Testis (tissue), 2 donors: ENCODE measurements at regions not wholly inside any gene's neighbourhood (a gene's known extent, or its start where the extent isn't known, plus 50 kb on each side); places are given as distances from the start of the nearest gene placed in this dataset.

Source experiments
- DNase-seq: peaks from one replicate; pipeline ENCODE4 v3.0.0-alpha.2; 2019
- H3K27ac ChIP-seq, 2 donors: fragments of 200-600 bp; sonication (generic); one replicate each; pipeline ENCODE4 v1.5.1; 2019
- H3K27me3 ChIP-seq: fragments of 200-600 bp; sonication (generic); one replicate; pipeline ENCODE4 v1.5.1; 2019
- H3K36me3 ChIP-seq: fragments of 200-600 bp; sonication (generic); one replicate; pipeline ENCODE4 v1.5.1; 2017; ENCODE audit warnings: low read depth; ENCODE audit errors: missing control alignments
- H3K4me1 ChIP-seq: fragments of 200-600 bp; sonication (generic); one replicate; pipeline ENCODE4 v1.5.1; 2019
- H3K4me3 ChIP-seq, 2 donors: fragments of 200-600 bp; sonication (generic); one replicate each; pipeline ENCODE4 v1.5.1; 2017 to 2019
- H3K9me3 ChIP-seq: fragments of 200-600 bp; sonication (generic); one replicate; pipeline ENCODE4 v1.5.1; 2017
- CTCF ChIP-seq, 3 experiments: fragments of 450-650 bp in 2 of 3; fragments of 200-600 bp in 1 of 3; sonication (generic) in 1 of 3; IDR thresholded peaks; one replicate each; pipeline ENCODE4 v1.5.1; 2016 to 2019; ENCODE audit warnings: antibody characterized with exemption in 3 of 3, mild to moderate bottlenecking in 2 of 3, moderate library complexity in 1 of 3
- POLR2A ChIP-seq: fragments of 450-650 bp; IDR thresholded peaks from one replicate; pipeline ENCODE4 v1.6.1; 2017; ENCODE audit warnings: antibody characterized with exemption, mild to moderate bottlenecking, moderate library complexity
- WGBS, 2 donors: methylation state at CpG; one replicate each; pipeline ENCODE4 v1.1.5; 2018; 5-methylcytosine and 5-hydroxymethylcytosine counted together
- intact Hi-C: fragments of 100-400 bp; cut with DNase I; formaldehyde crosslinking; loops from one replicate; pipeline ENCODE4 v1.15.1; 2023; ENCODE audit warnings: low total_unique reads

GRCh38 chr2:236814593-236814992 lies 245.0 kb downstream of the ACKR3 start:
- 61 to 69% methylated on average over 4 of the region's 4 CpGs for WGBS, 2 donors
- no peak for TF ChIP-seq CTCF (IDR thresholded peaks at IDR 0.05)
- TF ChIP-seq POLR2A: no peak
- Histone ChIP-seq H3K27ac (no peak overlapping the region), H3K9me3 (no peaks in the 10 kb centered on the region), H3K4me1 (no peaks in the 10 kb centered on the region), H3K4me3 (no peak overlapping the region), H3K36me3 (no peaks in the 10 kb centered on the region), H3K27me3 (no peaks in the 10 kb centered on the region)
- no peak for DNase-seq
- intact Hi-C loops: no loop called here

DNA sequence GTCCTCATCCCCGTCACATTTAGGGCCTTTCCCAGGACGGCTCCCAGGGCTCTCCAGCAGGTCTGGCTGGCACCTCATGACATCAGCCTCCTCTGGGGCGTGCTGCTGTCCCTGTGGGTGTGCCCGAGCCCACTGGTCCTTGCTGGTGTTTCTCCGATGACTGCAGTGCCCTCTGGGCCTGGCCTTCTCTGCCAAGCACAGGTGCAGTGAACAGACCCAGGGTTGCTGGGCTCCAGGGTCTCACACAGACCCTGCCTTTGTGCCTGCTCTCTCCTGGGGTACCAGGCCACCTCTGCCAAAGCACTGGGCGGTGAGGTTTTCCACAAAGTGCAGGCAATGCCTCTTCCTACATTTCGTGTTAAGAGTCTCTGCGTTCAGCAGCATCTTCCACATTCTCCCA lies 246.1 kb downstream of the ACKR3 start:
- no peak for DNase-seq
- 82 to 92% methylated on average over 5 to 8 of the region's 8 CpGs for WGBS, 2 donors
- Histone ChIP-seq H3K4me3 (no peak overlapping the region), H3K27me3 (no peaks in the 10 kb centered on the region), H3K36me3 (no peaks in the 10 kb centered on the region), H3K27ac (no peak overlapping the region), H3K9me3 (no peaks in the 10 kb centered on the region), H3K4me1 (no peaks in the 10 kb centered on the region)
- TF ChIP-seq POLR2A: no peak
- TF ChIP-seq CTCF (IDR thresholded peaks at IDR 0.05): no peak
- intact Hi-C loops: no loop called here

GRCh38 chr2:236816197-236817170 lies 246.9 kb downstream of the ACKR3 start:
- no peaks in the 10 kb centered on the region for H3K36me3 ChIP-seq
- H3K27me3 ChIP-seq: no peaks in the 10 kb centered on the region
- DNase-seq: no peak
- no peaks in the 10 kb centered on the region for H3K9me3 ChIP-seq
- H3K27ac ChIP-seq: no peak overlapping the region
- WGBS, 2 donors: 88 to 96% methylated on average over 15 to 24 of the region's 24 CpGs
- intact Hi-C loops: no loop called here
- no peaks in the 10 kb centered on the region for H3K4me1 ChIP-seq
- no peak overlapping the region for H3K4me3 ChIP-seq
- no peak for TF ChIP-seq CTCF (IDR thresholded peaks at IDR 0.05)
- no peak for TF ChIP-seq POLR2A

DNA sequence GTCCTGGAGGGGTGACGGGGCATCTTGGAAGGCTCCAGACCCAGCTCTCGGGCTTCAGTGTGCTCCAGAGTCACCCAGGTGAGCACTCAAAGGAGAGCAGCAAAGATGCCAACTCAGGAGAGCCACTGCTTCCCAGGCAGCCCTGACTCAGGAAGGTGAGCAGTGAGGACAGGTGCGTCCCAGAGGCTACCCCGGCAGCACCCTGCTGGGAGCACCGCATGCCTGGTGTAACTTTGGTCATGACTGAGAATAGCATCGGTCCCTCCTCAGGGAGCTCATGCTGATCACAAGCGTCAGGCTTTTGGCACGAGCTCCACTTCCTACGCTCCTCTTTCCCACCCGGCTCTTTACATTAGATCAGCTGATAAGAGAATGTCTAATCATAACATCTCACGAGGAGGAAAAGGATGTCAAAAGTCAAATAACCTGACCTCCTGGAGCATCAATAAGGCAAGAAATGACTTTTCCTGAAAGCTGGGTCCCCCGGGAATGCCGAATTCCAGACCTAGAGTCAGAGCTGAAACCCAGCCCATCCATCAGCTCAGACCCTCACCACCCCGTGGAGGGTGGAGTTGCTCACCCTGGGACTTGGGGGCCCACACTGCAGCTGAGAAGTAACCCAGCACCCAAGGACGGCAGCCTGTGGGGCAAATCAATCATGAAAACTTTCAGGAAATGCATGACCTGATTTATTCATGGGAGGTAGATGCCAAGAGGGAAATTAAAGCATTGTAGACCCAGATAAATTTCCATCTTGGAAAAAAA lies 248.8 kb downstream of the ACKR3 start:
- Histone ChIP-seq H3K9me3 (no peaks in the 10 kb centered on the region), H3K4me3 (no peak overlapping the region), H3K4me1 (no peaks in the 10 kb centered on the region), H3K27ac (no peak overlapping the region), H3K27me3 (no peaks in the 10 kb centered on the region), H3K36me3 (no peaks in the 10 kb centered on the region)
- intact Hi-C loops: no loop called here
- 60 to 70% methylated on average over 9 to 15 of the region's 15 CpGs for whole genome bisulfite sequencing, 2 donors
- no peak for TF ChIP-seq POLR2A
- no peak for TF ChIP-seq CTCF (IDR thresholded peaks at IDR 0.05)
- DNase-seq: no peak
